HG03103 (cell line): ENCODE measurements at regions not wholly inside any gene's neighbourhood (a gene's known extent, or its start where the extent isn't known, plus 50 kb on each side); places are given as distances from the start of the nearest gene placed in this dataset.

Experiments
- ATAC-seq: cut with Tn5 transposase; IDR thresholded peaks from one replicate; pipeline ENCODE4 v1.9.1; 2021; ENCODE audit warnings: low read depth; ENCODE audit not compliant: unreplicated experiment

GRCh38 chr6:6834356-6835222, 246.1 kb downstream of the LY86 start:
- ATAC-seq: no peak

- ATAC-seq: no peak
These were observed 246.6 kb downstream of the LY86 start for GRCh38 chr6:6835223-6835503.

GRCh38 chr6:6836609-6837406, 248.3 kb downstream of the LY86 start:
- no peak for ATAC-seq

GRCh38 chr6:6837541-6838080, 249.1 kb downstream of the LY86 start:
- ATAC-seq: no peak

GRCh38 chr6:6840831-6841291, 252.3 kb downstream of the LY86 start:
- ATAC-seq: peak; percentile 91

GRCh38 chr6:6841571-6841970, 253.1 kb downstream of the LY86 start:
- no peak for ATAC-seq

- no peak for ATAC-seq
These were observed 253.8 kb downstream of the LY86 start for GRCh38 chr6:6842291-6842690.

GRCh38 chr6:6843057-6843627, 254.6 kb downstream of the LY86 start:
- ATAC-seq: no peak

GRCh38 chr6:6843777-6844176, 255.3 kb downstream of the LY86 start:
- no peak for ATAC-seq

GRCh38 chr6:6844530-6844929, 256.0 kb downstream of the LY86 start:
- ATAC-seq: no peak

- ATAC-seq: no peak
These were observed 257.1 kb downstream of the LY86 start for GRCh38 chr6:6845603-6846002.

- ATAC-seq: no peak
These were observed 259.1 kb downstream of the LY86 start for GRCh38 chr6:6847591-6847990.

- no peak for ATAC-seq
These were observed 256.5 kb upstream of the RREB1 start for GRCh38 chr6:6851059-6851948.

- ATAC-seq: no peak
These were observed 255.9 kb upstream of the RREB1 start for GRCh38 chr6:6851949-6852261.

- ATAC-seq: peak; percentile 84
These were observed 250.9 kb upstream of the RREB1 start for GRCh38 chr6:6856538-6857523.

GRCh38 chr6:6857528-6857927, 250.2 kb upstream of the RREB1 start:
- no peak for ATAC-seq

GRCh38 chr6:6858533-6858982, 249.2 kb upstream of the RREB1 start:
- ATAC-seq: no peak

GRCh38 chr6:6859105-6859504, 248.7 kb upstream of the RREB1 start:
- ATAC-seq: no peak

- no peak for ATAC-seq
These were observed 248.0 kb upstream of the RREB1 start for GRCh38 chr6:6859722-6860121.
